Liver (tissue), 8 donors: ENCODE measurements at regions not wholly inside any gene's neighbourhood (a gene's known extent, or its start where the extent isn't known, plus 50 kb on each side); places are given as distances from the start of the nearest gene placed in this dataset.

ENCODE experiments used
- DNase-seq: peaks from one replicate; pipeline ENCODE4 v3.0.0-alpha.2; 2017; ENCODE audit warnings: low spot score
- H3K27ac ChIP-seq, 2 donors: one replicate each; pipeline ENCODE4 v1.7.0; 2013; ENCODE audit warnings: inconsistent platforms in 2 of 2, low read length in 2 of 2, control low read depth in 1 of 2, low read depth in 1 of 2, mild to moderate bottlenecking in 1 of 2
- H3K27me3 ChIP-seq, 4 donors: one replicate each; pipeline versions ENCODE4 v1.6.1 to v1.7.0; 2013; ENCODE audit warnings: low read length in 3 of 4, inconsistent platforms in 1 of 4, mild to moderate bottlenecking in 1 of 4, moderate library complexity in 1 of 4; ENCODE audit not compliant: control insufficient read depth in 4 of 4, insufficient read depth in 4 of 4
- H3K36me3 ChIP-seq, 4 donors: one replicate each; pipeline versions ENCODE4 v1.6.1 to v1.7.0; 2013; ENCODE audit warnings: low read length in 3 of 4, mild to moderate bottlenecking in 3 of 4, low read depth in 1 of 4, moderate library complexity in 1 of 4; ENCODE audit not compliant: control insufficient read depth in 4 of 4, insufficient read depth in 3 of 4
- H3K4me1 ChIP-seq, 4 donors: one replicate each; pipeline versions ENCODE4 v1.6.1 to v1.7.0; 2013; ENCODE audit warnings: low read length in 3 of 4, mild to moderate bottlenecking in 3 of 4, moderate library complexity in 1 of 4; ENCODE audit not compliant: control insufficient read depth in 4 of 4, insufficient read depth in 4 of 4
- H3K4me3 ChIP-seq, 3 donors: one replicate each; pipeline versions ENCODE4 v1.6.1 to v1.7.0; 2013; ENCODE audit warnings: low read length in 3 of 3, control low read depth in 1 of 3, low read depth in 1 of 3, mild to moderate bottlenecking in 1 of 3
- H3K9ac ChIP-seq, 2 donors: one replicate each; pipeline ENCODE4 v1.7.0; 2013; ENCODE audit warnings: low read length in 2 of 2, mild to moderate bottlenecking in 2 of 2, moderate library complexity in 2 of 2, control low read depth in 1 of 2, low read depth in 1 of 2
- H3K9me3 ChIP-seq, 4 donors: one replicate each; pipeline versions ENCODE4 v1.6.1 to v1.7.0; 2013; ENCODE audit warnings: low read length in 3 of 4; ENCODE audit not compliant: control insufficient read depth in 4 of 4
- ATF3 ChIP-seq: IDR thresholded peaks from 2 replicates; pipeline ENCODE4 v1.6.1; 2016; ENCODE audit warnings: antibody characterized with exemption
- CTCF ChIP-seq: fragments of 150-350 bp; IDR thresholded peaks from 2 replicates; pipeline ENCODE4 v1.5.1; 2017; ENCODE audit warnings: improper control_type of control experiment, low read depth, low read length; ENCODE audit not compliant: missing input control
- EGR1 ChIP-seq, 2 donors: IDR thresholded peaks; 2 replicates each; pipeline ENCODE4 v1.6.1; 2016 to 2018; ENCODE audit warnings: antibody characterized with exemption in 2 of 2, low read depth in 2 of 2
- FOXA1 ChIP-seq: IDR thresholded peaks from 2 replicates; pipeline ENCODE4 v1.6.1; 2016; ENCODE audit warnings: antibody characterized with exemption
- FOXA2 ChIP-seq: IDR thresholded peaks from 2 replicates; pipeline ENCODE4 v1.6.1; 2016; ENCODE audit warnings: antibody characterized with exemption
- GABPA ChIP-seq, 2 donors: IDR thresholded peaks in 1 of 2; conservative IDR thresholded peaks in 1 of 2; 2 replicates each; pipeline ENCODE4 v1.6.1; 2016; ENCODE audit warnings: antibody characterized with exemption in 2 of 2, mild to moderate bottlenecking in 1 of 2, moderate library complexity in 1 of 2
- HNF4A ChIP-seq, 2 donors: conservative IDR thresholded peaks; 2 replicates each; pipeline ENCODE4 v1.6.1; 2016; ENCODE audit warnings: antibody characterized with exemption in 2 of 2, mild to moderate bottlenecking in 2 of 2
- HNF4G ChIP-seq: IDR thresholded peaks from 2 replicates; pipeline ENCODE4 v1.6.1; 2016; ENCODE audit warnings: antibody characterized with exemption
- JUND ChIP-seq, 2 donors: IDR thresholded peaks; 2 replicates each; pipeline ENCODE4 v1.6.1; 2016; ENCODE audit warnings: antibody characterized with exemption in 2 of 2
- MAX ChIP-seq: IDR thresholded peaks from 2 replicates; pipeline ENCODE4 v1.6.1; 2016; ENCODE audit warnings: antibody characterized with exemption
- NR2F2 ChIP-seq: IDR thresholded peaks from 2 replicates; pipeline ENCODE4 v1.6.1; 2016; ENCODE audit warnings: antibody characterized with exemption
- RAD21 ChIP-seq, 2 donors: IDR thresholded peaks; 2 replicates each; pipeline ENCODE4 v1.6.1; 2016; ENCODE audit warnings: antibody characterized with exemption in 2 of 2, mild to moderate bottlenecking in 2 of 2
- REST ChIP-seq: IDR thresholded peaks from 2 replicates; pipeline ENCODE4 v1.6.1; 2016; ENCODE audit warnings: antibody characterized with exemption, mild to moderate bottlenecking
- RXRA ChIP-seq, 2 donors: IDR thresholded peaks; 2 replicates each; pipeline ENCODE4 v1.6.1; 2017 to 2018; ENCODE audit warnings: antibody characterized with exemption in 2 of 2, mild to moderate bottlenecking in 1 of 2
- SP1 ChIP-seq: IDR thresholded peaks from 2 replicates; pipeline ENCODE4 v1.6.1; 2018; ENCODE audit warnings: antibody characterized with exemption, mild to moderate bottlenecking
- TAF1 ChIP-seq: conservative IDR thresholded peaks from 2 replicates; pipeline ENCODE4 v1.6.1; 2016; ENCODE audit warnings: antibody characterized with exemption, mild to moderate bottlenecking
- YY1 ChIP-seq: IDR thresholded peaks from 2 replicates; pipeline ENCODE4 v1.6.1; 2016; ENCODE audit warnings: antibody characterized with exemption, mild to moderate bottlenecking
- ZBTB33 ChIP-seq: IDR thresholded peaks from 2 replicates; pipeline ENCODE4 v1.6.1; 2016; ENCODE audit warnings: antibody characterized with exemption
- WGBS: extraction: QIAGEN DNeasy Blood & Tissue Kit; methylation state at CpG from one replicate; pipeline ENCODE4 v1.1.7; 2013; 5-methylcytosine and 5-hydroxymethylcytosine counted together
- donor health status: healthy.
- donor health status: healthy.
- donor health status: healthy.
- donor health status: healthy.
- donor health status: healthy.

GRCh38 chr11:36985562-36985961 is 387.5 kb upstream of the RAG2 start:
- Histone ChIP-seq H3K36me3 (no peaks in the 10 kb centered on the region), H3K9ac (no peak overlapping the region), H3K4me1 (no peaks in the 10 kb centered on the region), H3K27me3 (no peaks in the 10 kb centered on the region), H3K27ac (no peak overlapping the region), H3K9me3 (peaks cover 0 to 4% (median 1%) of the 10 kb centered on the region in 4 donors), H3K4me3 (no peak overlapping the region)
- 74% methylated on average over 3 of the region's 3 CpGs for WGBS
- TF ChIP-seq NR2F2 = no peak
- TF ChIP-seq RAD21 (IDR thresholded peaks at IDR 0.05) = no peak
- no peak for TF ChIP-seq FOXA1
- TF ChIP-seq ATF3 = no peak
- no peak for TF ChIP-seq JUND (IDR thresholded peaks at IDR 0.05)
- TF ChIP-seq FOXA2 = no peak
- TF ChIP-seq TAF1 = no peak
- no peak for TF ChIP-seq GABPA (IDR thresholded peaks at IDR 0.05 in 1 of 2, conservative IDR thresholded peaks at IDR 0.05 in 1 of 2)
- TF ChIP-seq HNF4A (conservative IDR thresholded peaks at IDR 0.05) = no peak
- no peak for TF ChIP-seq MAX
- no peak for TF ChIP-seq RXRA (IDR thresholded peaks at IDR 0.05)
- TF ChIP-seq YY1 = no peak
- no peak for DNase-seq

- TF ChIP-seq MAX (no peak), FOXA1 (no peak), YY1 (no peak), RXRA (IDR thresholded peaks at IDR 0.05) (no peak), TAF1 (no peak), SP1 (no peak), EGR1 (IDR thresholded peaks at IDR 0.05; ENCODE audit: low read depth in 2 of 2) (no peak), RAD21 (IDR thresholded peaks at IDR 0.05) (no peak), NR2F2 (no peak), GABPA (IDR thresholded peaks at IDR 0.05 in 1 of 2, conservative IDR thresholded peaks at IDR 0.05 in 1 of 2) (no peak), REST (no peak), HNF4G (no peak), ATF3 (no peak), FOXA2 (no peak), JUND (IDR thresholded peaks at IDR 0.05) (no peak), CTCF (no peak), ZBTB33 (no peak), HNF4A (conservative IDR thresholded peaks at IDR 0.05) (no peak)
- H3K9me3 ChIP-seq = no peaks in the 10 kb centered on the region
- no peaks in the 10 kb centered on the region for H3K4me1 ChIP-seq
- H3K27ac ChIP-seq = no peak overlapping the region
- H3K9ac ChIP-seq = no peak overlapping the region
- no peak overlapping the region for H3K4me3 ChIP-seq
- 64% methylated on average over 2 of the region's 2 CpGs for WGBS
- no peaks in the 10 kb centered on the region for H3K27me3 ChIP-seq
- H3K36me3 ChIP-seq = no peaks in the 10 kb centered on the region
- no peak for DNase-seq
Observed at GRCh38 chr11:36976741-36977140, 378.7 kb upstream of the RAG2 start.
